Effector memory CD4-positive, alpha-beta T cell (primary cell): ENCODE measurements at regions not wholly inside any gene's neighbourhood (a gene's known extent, or its start where the extent isn't known, plus 50 kb on each side); places are given as distances from the start of the nearest gene placed in this dataset.
A peak's percentile ranks its signal among the peaks of the same experiment; 100 is the strongest.

Experiments
- DNase-seq, 3 donors: peaks; one replicate each; pipeline ENCODE4 v3.0.0-alpha.2; 2020
- H3K27ac ChIP-seq: 2 replicates; pipeline ENCODE4 v1.7.0; 2013; ENCODE audit warnings: mild to moderate bottlenecking, low read length, moderate library complexity; ENCODE audit not compliant: insufficient read depth, poor library complexity, severe bottlenecking
- H3K27me3 ChIP-seq: replicated peaks from 2 replicates; pipeline ENCODE4 v1.7.0; 2013; ENCODE audit warnings: mild to moderate bottlenecking, low read length; ENCODE audit not compliant: insufficient read depth, control insufficient read depth, poor library complexity, severe bottlenecking
- H3K36me3 ChIP-seq: 2 replicates; pipeline ENCODE4 v1.7.0; 2013; ENCODE audit warnings: mild to moderate bottlenecking, low read length, moderate library complexity; ENCODE audit not compliant: control insufficient read depth, insufficient read depth
- H3K4me1 ChIP-seq: 2 replicates; pipeline ENCODE4 v1.7.0; 2013; ENCODE audit warnings: low read length, mild to moderate bottlenecking; ENCODE audit not compliant: control insufficient read depth, insufficient read depth, poor library complexity, severe bottlenecking
- H3K4me3 ChIP-seq: 2 replicates; pipeline ENCODE4 v1.7.0; 2013; ENCODE audit warnings: low read length, low read depth, mild to moderate bottlenecking; ENCODE audit not compliant: insufficient read depth, poor library complexity, severe bottlenecking
- H3K9me3 ChIP-seq: 2 replicates; pipeline ENCODE4 v1.7.0; 2013; ENCODE audit warnings: mild to moderate bottlenecking, low read length, moderate library complexity; ENCODE audit not compliant: control insufficient read depth

DNA sequence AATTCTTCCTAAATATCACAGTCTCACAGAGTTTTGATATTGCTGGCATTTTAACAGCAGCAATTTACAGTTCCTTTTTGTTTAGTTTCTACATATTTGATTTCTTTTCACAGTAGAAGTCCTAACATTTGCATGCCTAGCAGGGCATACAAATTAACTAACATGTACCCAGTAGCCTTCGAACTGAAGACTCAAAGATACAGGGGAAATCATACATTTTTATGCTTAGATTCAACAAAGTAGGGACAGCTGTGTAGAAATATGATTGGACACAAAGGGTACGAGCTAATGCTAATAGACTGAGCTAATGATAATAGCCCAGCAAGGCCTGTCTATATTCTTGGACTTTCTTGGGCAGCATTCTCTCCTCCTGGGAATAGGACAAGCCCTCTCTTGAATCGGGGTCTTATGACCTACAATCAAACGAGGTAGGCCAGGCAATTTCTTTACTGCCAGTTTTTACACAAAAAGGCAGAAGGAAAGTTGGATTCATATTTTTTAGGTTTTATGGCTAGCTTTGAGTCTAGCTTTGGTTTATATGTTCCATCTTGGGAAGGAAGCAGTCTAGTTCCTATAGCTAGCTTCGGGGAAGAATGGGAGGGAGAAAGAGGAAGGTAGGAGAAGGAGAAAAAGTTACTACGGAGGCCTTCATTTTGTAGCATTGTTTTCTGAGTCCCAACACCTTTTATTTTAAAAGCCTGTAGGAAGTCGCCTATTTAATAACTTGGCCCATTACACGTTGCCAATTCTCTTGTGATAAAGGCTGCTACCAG is 115.8 kb downstream of the HFE start:
- Histone ChIP-seq H3K27me3 (no peaks in the 10 kb centered on the region), H3K9me3 (no peaks in the 10 kb centered on the region), H3K4me3 (no peak overlapping the region), H3K4me1 (peaks cover 21% of the 10 kb centered on the region), H3K36me3 (no peaks in the 10 kb centered on the region), H3K27ac (no peak overlapping the region)
- DNase-seq: no peak

DNA sequence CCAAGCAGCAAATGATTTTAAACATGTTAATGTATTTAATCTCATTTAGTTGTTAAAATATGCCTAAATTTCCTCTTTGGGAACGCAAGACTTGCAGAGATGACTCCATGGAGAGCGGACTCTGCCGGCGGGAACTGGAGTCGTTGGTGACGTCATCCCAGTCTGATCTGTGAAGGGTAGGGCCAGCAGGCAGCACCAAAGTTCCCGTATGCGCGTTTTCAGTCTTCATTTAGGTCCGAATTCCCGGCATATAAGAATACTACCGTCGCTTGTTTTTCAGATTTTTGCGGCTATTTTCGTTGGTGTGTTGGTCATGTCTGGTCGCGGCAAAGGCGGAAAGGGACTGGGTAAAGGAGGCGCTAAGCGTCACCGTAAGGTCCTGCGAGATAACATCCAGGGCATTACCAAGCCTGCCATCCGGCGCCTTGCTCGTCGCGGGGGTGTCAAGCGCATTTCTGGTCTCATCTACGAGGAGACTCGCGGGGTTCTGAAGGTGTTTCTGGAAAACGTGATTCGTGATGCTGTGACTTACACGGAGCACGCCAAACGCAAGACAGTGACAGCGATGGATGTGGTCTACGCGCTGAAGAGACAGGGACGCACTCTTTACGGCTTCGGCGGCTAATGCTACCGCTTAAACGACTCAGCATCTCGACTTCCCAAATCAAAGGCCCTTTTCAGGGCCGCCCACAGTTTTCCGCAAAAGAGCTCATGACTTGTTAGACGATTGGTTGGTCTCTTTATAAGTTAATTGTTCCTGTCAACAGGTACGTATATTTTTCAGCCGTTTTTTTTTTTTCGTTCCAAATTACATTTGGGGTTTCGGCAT is 117.3 kb downstream of the HFE start:
- Histone ChIP-seq H3K27ac (peak overlapping the region; percentile 88), H3K4me3 (peak overlapping the region; percentile 55), H3K36me3 (no peaks in the 10 kb centered on the region), H3K27me3 (no peaks in the 10 kb centered on the region), H3K4me1 (peaks cover 21% of the 10 kb centered on the region), H3K9me3 (no peaks in the 10 kb centered on the region)
- peak; percentile 70 to 83 (median 73) for DNase-seq

DNA sequence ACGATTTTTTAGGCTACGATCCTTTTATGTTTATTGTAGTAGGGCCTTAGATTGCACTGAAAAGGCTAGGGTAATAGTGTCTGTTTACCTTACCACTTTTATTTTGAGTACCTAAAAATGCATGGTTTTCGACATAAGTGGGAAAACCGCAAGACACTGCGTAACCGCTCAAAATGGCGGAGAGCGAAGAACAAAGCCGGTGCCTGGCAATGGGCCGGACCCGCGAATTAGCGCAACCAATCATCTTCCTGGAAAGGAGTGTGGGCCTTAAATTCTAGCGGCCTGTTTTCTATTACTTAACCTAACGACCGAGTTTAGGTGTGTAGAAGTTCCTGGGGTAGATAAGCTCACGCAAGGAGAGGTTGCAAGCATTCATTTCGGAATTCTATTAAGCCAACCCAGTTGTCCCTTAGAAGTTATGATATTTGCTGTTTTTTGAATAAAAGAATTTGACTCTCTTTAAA is 118.0 kb downstream of the HFE start:
- H3K4me1 ChIP-seq: peaks cover 15% of the 10 kb centered on the region
- H3K27ac ChIP-seq: peak overlapping the region; percentile 88
- H3K36me3 ChIP-seq: no peaks in the 10 kb centered on the region
- peak; percentile 67 to 75 (median 67) for DNase-seq
- peak overlapping the region; percentile 55 for H3K4me3 ChIP-seq
- H3K9me3 ChIP-seq: no peaks in the 10 kb centered on the region
- H3K27me3 ChIP-seq: no peaks in the 10 kb centered on the region

GRCh38 chr6:26205625-26206574 is 118.7 kb downstream of the HFE start:
- H3K4me1 ChIP-seq: peaks cover 15% of the 10 kb centered on the region
- H3K27me3 ChIP-seq: no peaks in the 10 kb centered on the region
- H3K4me3 ChIP-seq: peak overlapping the region; percentile 55
- no peak for DNase-seq
- H3K27ac ChIP-seq: peak overlapping the region; percentile 88
- no peaks in the 10 kb centered on the region for H3K36me3 ChIP-seq
- no peaks in the 10 kb centered on the region for H3K9me3 ChIP-seq

GRCh38 chr6:26206868-26207801 is 119.9 kb downstream of the HFE start:
- no peaks in the 10 kb centered on the region for H3K9me3 ChIP-seq
- H3K4me3 ChIP-seq: no peak overlapping the region
- no peaks in the 10 kb centered on the region for H3K36me3 ChIP-seq
- peaks cover 15% of the 10 kb centered on the region for H3K4me1 ChIP-seq
- H3K27me3 ChIP-seq: no peaks in the 10 kb centered on the region
- DNase-seq: no peak
- H3K27ac ChIP-seq: no peak overlapping the region

DNA sequence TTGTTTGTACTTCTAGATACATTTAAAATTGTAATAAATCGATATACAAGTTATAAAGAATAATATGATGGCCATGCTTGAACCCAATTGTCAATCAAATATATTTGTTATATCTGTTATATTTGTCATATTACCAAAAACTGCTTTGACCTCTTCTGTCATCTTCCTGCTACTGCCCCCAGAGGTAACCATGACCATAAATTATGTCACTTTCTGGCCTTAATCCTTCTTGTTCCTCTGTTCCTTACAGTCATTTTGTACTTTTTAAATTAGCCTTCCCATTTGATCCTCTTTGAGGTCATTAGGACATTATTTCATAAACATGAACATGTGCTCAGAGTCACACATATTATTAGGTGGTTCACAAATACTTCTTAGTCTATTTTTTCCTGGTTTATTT is 124.7 kb downstream of the HFE start:
- DNase-seq: no peak

DNA sequence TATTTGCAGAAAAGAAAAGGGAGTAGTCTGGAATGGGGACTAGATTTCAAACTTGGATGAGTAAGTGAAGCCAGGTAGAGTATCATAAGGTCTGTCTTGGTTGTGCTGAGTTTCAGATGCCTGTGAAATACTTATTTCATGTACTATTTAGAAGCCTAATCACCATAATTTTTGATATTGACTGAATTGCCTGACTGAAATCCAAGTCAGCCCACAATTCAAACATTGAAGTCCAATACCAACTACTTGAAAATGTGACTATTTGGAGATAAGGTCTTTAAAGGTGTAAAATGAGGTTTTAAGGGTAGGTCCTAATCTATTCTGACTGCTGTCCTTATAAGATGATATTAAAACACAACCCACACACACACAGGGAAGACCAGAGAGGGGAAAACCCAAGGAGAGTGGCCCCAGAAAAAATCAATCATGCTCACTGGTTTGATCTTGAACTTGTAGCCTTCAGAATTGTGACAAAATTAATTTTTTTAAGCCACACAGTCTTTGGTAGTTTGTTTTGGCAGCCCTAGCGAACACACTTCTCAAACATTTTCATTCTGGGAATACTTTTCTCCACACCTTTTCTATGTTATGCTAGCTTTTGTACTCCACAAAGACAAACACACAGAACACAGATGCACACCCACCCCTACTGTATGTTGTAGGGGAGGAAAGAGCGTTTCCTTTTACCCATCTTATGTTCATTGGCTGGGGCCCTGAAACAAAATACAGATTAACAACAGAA is 126.3 kb downstream of the HFE start:
- no peak for DNase-seq
- no peak overlapping the region for H3K27ac ChIP-seq
- no peaks in the 10 kb centered on the region for H3K36me3 ChIP-seq
- no peaks in the 10 kb centered on the region for H3K27me3 ChIP-seq
- H3K9me3 ChIP-seq: no peaks in the 10 kb centered on the region
- H3K4me1 ChIP-seq: peaks cover 4% of the 10 kb centered on the region
- no peak overlapping the region for H3K4me3 ChIP-seq

More for the DNA sequence above, 124.7 kb downstream of the HFE start:
- H3K36me3 ChIP-seq: no peaks in the 10 kb centered on the region
- no peak overlapping the region for H3K27ac ChIP-seq
- H3K4me1 ChIP-seq: peaks cover 4% of the 10 kb centered on the region
- no peaks in the 10 kb centered on the region for H3K27me3 ChIP-seq
- H3K9me3 ChIP-seq: no peaks in the 10 kb centered on the region
- no peak overlapping the region for H3K4me3 ChIP-seq

- Histone ChIP-seq H3K4me3 (peak overlapping the region; percentile 41), H3K27me3 (no peaks in the 10 kb centered on the region), H3K4me1 (peaks cover 4% of the 10 kb centered on the region), H3K9me3 (no peaks in the 10 kb centered on the region), H3K36me3 (no peaks in the 10 kb centered on the region), H3K27ac (peak overlapping the region; percentile 80)
- DNase-seq: no peak
These were observed 127.8 kb downstream of the HFE start for GRCh38 chr6:26214803-26215584.
